ENCODE measurements at regions not wholly inside any gene's neighbourhood (a gene's known extent, or its start where the extent isn't known, plus 50 kb on each side); places are given as distances from the start of the nearest gene placed in this dataset.

GRCh38 chr2:128454980-128455720 is 136.5 kb upstream of the HS6ST1 start:
- TF ChIP-seq, protein P1, sequence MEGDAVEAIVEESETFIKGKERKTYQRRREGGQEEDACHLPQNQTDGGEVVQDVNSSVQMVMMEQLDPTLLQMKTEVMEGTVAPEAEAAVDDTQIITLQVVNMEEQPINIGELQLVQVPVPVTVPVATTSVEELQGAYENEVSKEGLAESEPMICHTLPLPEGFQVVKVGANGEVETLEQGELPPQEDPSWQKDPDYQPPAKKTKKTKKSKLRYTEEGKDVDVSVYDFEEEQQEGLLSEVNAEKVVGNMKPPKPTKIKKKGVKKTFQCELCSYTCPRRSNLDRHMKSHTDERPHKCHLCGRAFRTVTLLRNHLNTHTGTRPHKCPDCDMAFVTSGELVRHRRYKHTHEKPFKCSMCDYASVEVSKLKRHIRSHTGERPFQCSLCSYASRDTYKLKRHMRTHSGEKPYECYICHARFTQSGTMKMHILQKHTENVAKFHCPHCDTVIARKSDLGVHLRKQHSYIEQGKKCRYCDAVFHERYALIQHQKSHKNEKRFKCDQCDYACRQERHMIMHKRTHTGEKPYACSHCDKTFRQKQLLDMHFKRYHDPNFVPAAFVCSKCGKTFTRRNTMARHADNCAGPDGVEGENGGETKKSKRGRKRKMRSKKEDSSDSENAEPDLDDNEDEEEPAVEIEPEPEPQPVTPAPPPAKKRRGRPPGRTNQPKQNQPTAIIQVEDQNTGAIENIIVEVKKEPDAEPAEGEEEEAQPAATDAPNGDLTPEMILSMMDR (IDR thresholded peaks at IDR 0.05; ENCODE audit: insufficient read depth, low read length) = no peak
- no peak for TF ChIP-seq SPI1 (IDR thresholded peaks at IDR 0.05; ENCODE audit: borderline replicate concordance, low read depth)
- no peak for TF ChIP-seq POLR2AphosphoS5 (IDR thresholded peaks at IDR 0.05; ENCODE audit: low read depth)

Measured in HL-60 (cell line).